ENCODE measurements at regions not wholly inside any gene's neighbourhood (a gene's known extent, or its start where the extent isn't known, plus 50 kb on each side); places are given as distances from the start of the nearest gene placed in this dataset.

- peaks cover 13% of the 10 kb centered on the region for H3K4me1 ChIP-seq (ENCODE audit: insufficient read depth, poor library complexity, severe bottlenecking)
- H3K36me3 ChIP-seq (ENCODE audit: low read depth): no peaks in the 10 kb centered on the region
- no peaks in the 10 kb centered on the region for H3K9me3 ChIP-seq (ENCODE audit: severe bottlenecking)
- H3K27ac ChIP-seq (ENCODE audit: poor library complexity, severe bottlenecking): peak overlapping the region; percentile 51
- peak; percentile 93 for ATAC-seq (ENCODE audit: low read depth)
- no peak overlapping the region for H3K4me3 ChIP-seq (ENCODE audit: severe bottlenecking)
- no peak for TF ChIP-seq CTCF (IDR thresholded peaks at IDR 0.05; ENCODE audit: poor library complexity, severe bottlenecking)
- no peak for DNase-seq (ENCODE audit: low spot score)
- H3K27me3 ChIP-seq (ENCODE audit: insufficient read depth, poor library complexity, severe bottlenecking): no peaks in the 10 kb centered on the region
Measured at GRCh38 chr4:180913750-180914149, 1329.5 kb upstream of the TENM3 start.

GRCh38 chr4:180923486-180923885 is 1319.7 kb upstream of the TENM3 start:
- DNase-seq (ENCODE audit: low spot score): no peak
- H3K4me3 ChIP-seq (ENCODE audit: severe bottlenecking): no peak overlapping the region
- H3K9me3 ChIP-seq (ENCODE audit: severe bottlenecking): peaks cover 2% of the 10 kb centered on the region
- peaks cover 12% of the 10 kb centered on the region for H3K4me1 ChIP-seq (ENCODE audit: insufficient read depth, poor library complexity, severe bottlenecking)
- no peaks in the 10 kb centered on the region for H3K36me3 ChIP-seq (ENCODE audit: low read depth)
- TF ChIP-seq CTCF (IDR thresholded peaks at IDR 0.05; ENCODE audit: poor library complexity, severe bottlenecking): no peak
- no peaks in the 10 kb centered on the region for H3K27me3 ChIP-seq (ENCODE audit: insufficient read depth, poor library complexity, severe bottlenecking)
- peak; percentile 83 for ATAC-seq (ENCODE audit: low read depth)
- H3K27ac ChIP-seq (ENCODE audit: poor library complexity, severe bottlenecking): peak overlapping the region; percentile 20

- DNase-seq (ENCODE audit: low spot score): no peak
- H3K36me3 ChIP-seq (ENCODE audit: low read depth): no peaks in the 10 kb centered on the region
- TF ChIP-seq CTCF (IDR thresholded peaks at IDR 0.05; ENCODE audit: poor library complexity, severe bottlenecking): no peak
- H3K4me3 ChIP-seq (ENCODE audit: severe bottlenecking): no peak overlapping the region
- H3K9me3 ChIP-seq (ENCODE audit: severe bottlenecking): peaks cover 2% of the 10 kb centered on the region
- peaks cover 12% of the 10 kb centered on the region for H3K4me1 ChIP-seq (ENCODE audit: insufficient read depth, poor library complexity, severe bottlenecking)
- no peaks in the 10 kb centered on the region for H3K27me3 ChIP-seq (ENCODE audit: insufficient read depth, poor library complexity, severe bottlenecking)
- ATAC-seq (ENCODE audit: low read depth): peak; percentile 66; the same call in 1 of the 3 replicates
- H3K27ac ChIP-seq (ENCODE audit: poor library complexity, severe bottlenecking): no peak overlapping the region
Measured at GRCh38 chr4:180925805-180926204, 1317.4 kb upstream of the TENM3 start.

- ATAC-seq (ENCODE audit: low read depth) (no peak), DNase-seq (ENCODE audit: low spot score) (no peak)
- TF ChIP-seq CTCF (IDR thresholded peaks at IDR 0.05; ENCODE audit: poor library complexity, severe bottlenecking): no peak
- H3K9me3 ChIP-seq (ENCODE audit: severe bottlenecking): peaks cover 2% of the 10 kb centered on the region
- H3K36me3 ChIP-seq (ENCODE audit: low read depth): no peaks in the 10 kb centered on the region
- peaks cover 12% of the 10 kb centered on the region for H3K4me1 ChIP-seq (ENCODE audit: insufficient read depth, poor library complexity, severe bottlenecking)
- no peaks in the 10 kb centered on the region for H3K27me3 ChIP-seq (ENCODE audit: insufficient read depth, poor library complexity, severe bottlenecking)
- no peak overlapping the region for H3K4me3 ChIP-seq (ENCODE audit: severe bottlenecking)
- H3K27ac ChIP-seq (ENCODE audit: poor library complexity, severe bottlenecking): no peak overlapping the region
Measured at GRCh38 chr4:180926277-180926676, 1316.9 kb upstream of the TENM3 start.

GRCh38 chr4:180932370-180933001 is 1310.7 kb upstream of the TENM3 start:
- H3K4me3 ChIP-seq (ENCODE audit: severe bottlenecking): no peak overlapping the region
- H3K36me3 ChIP-seq (ENCODE audit: low read depth): no peaks in the 10 kb centered on the region
- ATAC-seq (ENCODE audit: low read depth) (no peak), DNase-seq (ENCODE audit: low spot score) (no peak)
- no peak for TF ChIP-seq CTCF (IDR thresholded peaks at IDR 0.05; ENCODE audit: poor library complexity, severe bottlenecking)
- peak overlapping the region; percentile 79 for H3K27ac ChIP-seq (ENCODE audit: poor library complexity, severe bottlenecking)
- H3K9me3 ChIP-seq (ENCODE audit: severe bottlenecking): no peaks in the 10 kb centered on the region
- peaks cover 12% of the 10 kb centered on the region for H3K4me1 ChIP-seq (ENCODE audit: insufficient read depth, poor library complexity, severe bottlenecking)
- H3K27me3 ChIP-seq (ENCODE audit: insufficient read depth, poor library complexity, severe bottlenecking): no peaks in the 10 kb centered on the region

Measured in RWPE2 (cell line).